Brain microvascular endothelial cell (primary cell): ENCODE measurements at regions not wholly inside any gene's neighbourhood (a gene's known extent, or its start where the extent isn't known, plus 50 kb on each side); places are given as distances from the start of the nearest gene placed in this dataset.

Experiments used
- DNase-seq: peaks from one replicate; pipeline ENCODE4 v3.0.0-alpha.2; 2020
- H3K27ac ChIP-seq: fragments of 250-450 bp; sonication (Bioruptor Pico); 2 replicates; pipeline ENCODE4 v1.5.1; 2020; ENCODE audit warnings: mild to moderate bottlenecking, moderate library complexity
- H3K27me3 ChIP-seq: fragments of 250-450 bp; sonication (Bioruptor Pico); replicated peaks from 2 replicates; pipeline ENCODE4 v1.5.1; 2020; ENCODE audit warnings: mild to moderate bottlenecking
- H3K36me3 ChIP-seq: fragments of 250-450 bp; sonication (Bioruptor Pico); replicated peaks from 2 replicates; pipeline ENCODE4 v1.5.1; 2020; ENCODE audit warnings: mild to moderate bottlenecking
- H3K4me3 ChIP-seq: 2 replicates; pipeline ENCODE4 v1.5.1; 2011; ENCODE audit warnings: low read depth, mild to moderate bottlenecking, control low read depth, low read length, moderate library complexity
- CTCF ChIP-seq: IDR thresholded peaks from 2 replicates; pipeline ENCODE4 v1.5.1; 2011; ENCODE audit warnings: low read depth, mild to moderate bottlenecking, moderate library complexity, low read length, control low read depth, inconsistent platforms; ENCODE audit errors: missing control alignments
- in situ Hi-C: cut with HindIII; loops from 2 replicates; pipeline ENCODE4 v1.10.0; 2017; ENCODE audit warnings: low sequenced_read_pairs, low pct_ligation_motif_present

GRCh38 chr7:96484091-96484490 lies 162.2 kb upstream of the SLC25A13 start:
- TF ChIP-seq CTCF, result no peak
- in situ Hi-C loops, result no loop called here
- DNase-seq, result no peak
- Histone ChIP-seq H3K27ac (no peak overlapping the region), H3K27me3 (no peaks in the 10 kb centered on the region), H3K4me3 (no peak overlapping the region), H3K36me3 (no peaks in the 10 kb centered on the region)

GRCh38 chr7:96481796-96482195 lies 159.9 kb upstream of the SLC25A13 start:
- no peaks in the 10 kb centered on the region for H3K27me3 ChIP-seq
- in situ Hi-C loops, result no loop called here
- DNase-seq, result no peak
- H3K36me3 ChIP-seq, result no peaks in the 10 kb centered on the region
- no peak overlapping the region for H3K4me3 ChIP-seq
- peak overlapping the region; percentile 40 for H3K27ac ChIP-seq
- no peak for TF ChIP-seq CTCF

GRCh38 chr7:96479015-96479645 lies 157.2 kb upstream of the SLC25A13 start:
- DNase-seq, result no peak
- Histone ChIP-seq H3K4me3 (no peak overlapping the region), H3K27ac (no peak overlapping the region), H3K36me3 (no peaks in the 10 kb centered on the region), H3K27me3 (no peaks in the 10 kb centered on the region)
- no peak for TF ChIP-seq CTCF
- in situ Hi-C loops, result no loop called here

- DNase-seq, result no peak
- Histone ChIP-seq H3K36me3 (no peaks in the 10 kb centered on the region), H3K4me3 (no peak overlapping the region), H3K27ac (no peak overlapping the region), H3K27me3 (no peaks in the 10 kb centered on the region)
- TF ChIP-seq CTCF, result no peak
- in situ Hi-C loops, result no loop called here
These were observed 149.7 kb upstream of the SLC25A13 start for GRCh38 chr7:96471606-96472005.

GRCh38 chr7:96452146-96452545 lies 130.2 kb upstream of the SLC25A13 start:
- DNase-seq, result no peak
- Histone ChIP-seq H3K27ac (no peak overlapping the region), H3K4me3 (no peak overlapping the region), H3K27me3 (no peaks in the 10 kb centered on the region), H3K36me3 (no peaks in the 10 kb centered on the region)
- in situ Hi-C loops, result no loop called here
- TF ChIP-seq CTCF, result no peak

- DNase-seq, result no peak
- TF ChIP-seq CTCF, result no peak
- Histone ChIP-seq H3K27ac (no peak overlapping the region), H3K27me3 (no peaks in the 10 kb centered on the region), H3K36me3 (no peaks in the 10 kb centered on the region), H3K4me3 (no peak overlapping the region)
- in situ Hi-C loops, result no loop called here
These were observed 127.2 kb upstream of the SLC25A13 start for GRCh38 chr7:96449094-96449493.
